GM23338 (cell line): ENCODE measurements at regions not wholly inside any gene's neighbourhood (a gene's known extent, or its start where the extent isn't known, plus 50 kb on each side); places are given as distances from the start of the nearest gene placed in this dataset.

Source experiments
- ATAC-seq: fragments of 200-7000 bp; cut with Tn5 transposase; 3 replicates; pipeline ENCODE4 v1.9.1; 2020
- DNase-seq: peaks from one replicate; pipeline ENCODE4 v3.0.0-alpha.2; 2015; ENCODE audit warnings: low spot score
- H2AFZ ChIP-seq: fragments of 200-600 bp; sonication (generic); 2 replicates; pipeline ENCODE4 v1.8.0; 2016; ENCODE audit warnings: antibody characterized with exemption, mild to moderate bottlenecking, moderate library complexity
- H3F3A ChIP-seq: fragments of 200-600 bp; sonication (generic); replicated peaks from 2 replicates; pipeline ENCODE4 v1.8.0; 2017; ENCODE audit warnings: antibody characterized with exemption, mixed run types, low read depth
- H3K27ac ChIP-seq: fragments of 200-600 bp; sonication (generic); 2 replicates; pipeline ENCODE4 v1.6.1; 2016; ENCODE audit warnings: low read depth
- H3K27me3 ChIP-seq: fragments of 200-600 bp; sonication (generic); 2 replicates; pipeline ENCODE4 v1.8.0; 2016; ENCODE audit warnings: mild to moderate bottlenecking, mixed run types, moderate library complexity; ENCODE audit not compliant: insufficient read depth
- H3K36me3 ChIP-seq: fragments of 200-600 bp; sonication (generic); 2 replicates; pipeline ENCODE4 v1.8.0; 2016; ENCODE audit warnings: mild to moderate bottlenecking; ENCODE audit not compliant: insufficient read depth
- H3K4me1 ChIP-seq: fragments of 200-600 bp; sonication (generic); 2 replicates; pipeline ENCODE4 v1.8.0; 2016; ENCODE audit warnings: mild to moderate bottlenecking, moderate library complexity; ENCODE audit not compliant: insufficient read depth
- H3K4me2 ChIP-seq: fragments of 200-600 bp; sonication (generic); 2 replicates; pipeline ENCODE4 v1.7.1; 2017; ENCODE audit warnings: mixed run types
- H3K4me3 ChIP-seq: fragments of 200-600 bp; sonication (generic); 2 replicates; pipeline ENCODE4 v1.6.1; 2016; ENCODE audit warnings: mixed run types
- H3K79me2 ChIP-seq: fragments of 200-600 bp; sonication (generic); replicated peaks from 2 replicates; pipeline ENCODE4 v1.8.0; 2017; ENCODE audit warnings: mild to moderate bottlenecking; ENCODE audit not compliant: insufficient read depth
- H3K9me2 ChIP-seq: fragments of 200-600 bp; sonication (generic); 2 replicates; pipeline ENCODE4 v1.8.0; 2017; ENCODE audit not compliant: insufficient read depth
- H4K20me1 ChIP-seq: fragments of 200-600 bp; sonication (generic); replicated peaks from 2 replicates; pipeline ENCODE4 v1.8.0; 2017; ENCODE audit warnings: mild to moderate bottlenecking; ENCODE audit not compliant: insufficient read depth
- H3K27ac Mint-ChIP-seq: 2 replicates; pipeline ENCODE4 v1.8.0; 2020; ENCODE audit warnings: inconsistent platforms, mild to moderate bottlenecking, moderate library complexity, mixed read lengths
- H3K27me3 Mint-ChIP-seq: 3 replicates; pipeline ENCODE4 v1.8.0; 2022; ENCODE audit warnings: low read depth, mild to moderate bottlenecking, moderate library complexity, mixed read lengths, inconsistent platforms; ENCODE audit not compliant: insufficient read depth, poor library complexity
- H3K36me3 Mint-ChIP-seq: 3 replicates; pipeline ENCODE4 v1.8.0; 2021; ENCODE audit warnings: low read depth, mild to moderate bottlenecking, inconsistent platforms, moderate library complexity, mixed read lengths
- H3K4me1 Mint-ChIP-seq: 3 replicates; pipeline ENCODE4 v1.8.0; 2020; ENCODE audit warnings: mild to moderate bottlenecking, inconsistent platforms, mixed read lengths
- H3K4me3 Mint-ChIP-seq: 3 replicates; pipeline ENCODE4 v1.8.0; 2021; ENCODE audit warnings: moderate library complexity, mild to moderate bottlenecking, inconsistent platforms, mixed read lengths
- H3K9me3 Mint-ChIP-seq: 3 replicates; pipeline ENCODE4 v1.8.0; 2020; ENCODE audit warnings: moderate library complexity, mild to moderate bottlenecking, inconsistent platforms, mixed read lengths
- CREB1 ChIP-seq: fragments of 250-450 bp; sonication (Bioruptor Pico); IDR thresholded peaks from 2 replicates; pipeline ENCODE4 v1.5.0; 2020; ENCODE audit warnings: low read depth, mild to moderate bottlenecking, moderate library complexity
- EZH2 ChIP-seq: fragments of 200-600 bp; sonication (generic); IDR thresholded peaks from one replicate; pipeline ENCODE4 v1.8.0; 2017; ENCODE audit warnings: antibody characterized with exemption, mild to moderate bottlenecking, low read depth; ENCODE audit not compliant: unreplicated experiment
- EZH2phosphoT487 ChIP-seq: fragments of 200-600 bp; sonication (generic); IDR thresholded peaks from one replicate; pipeline ENCODE4 v1.8.1; 2018; ENCODE audit warnings: antibody characterized with exemption; ENCODE audit not compliant: unreplicated experiment
- REST ChIP-seq: IDR thresholded peaks from one replicate; pipeline ENCODE4 v1.6.1; 2018; ENCODE audit warnings: antibody characterized with exemption; ENCODE audit not compliant: unreplicated experiment
- STAT1 ChIP-seq: IDR thresholded peaks from one replicate; pipeline ENCODE4 v1.6.1; 2016; ENCODE audit warnings: antibody characterized with exemption; ENCODE audit not compliant: unreplicated experiment
- ZNF462 ChIP-seq: fragments of 250-450 bp; sonication (Bioruptor Pico); IDR thresholded peaks from 2 replicates; pipeline ENCODE4 v1.5.0; 2020; ENCODE audit warnings: mild to moderate bottlenecking, moderate library complexity

- TF ChIP-seq ZNF462 (no peak), EZH2phosphoT487 (no peak)
These were observed 253.9 kb upstream of the PPARGC1A start (continued) for GRCh38 chr4:24143741-24144140.

- Histone ChIP-seq H3K27me3 (no peaks in the 10 kb centered on the region), H3K27ac (no peak overlapping the region), H3K36me3 (no peaks in the 10 kb centered on the region), H2AFZ (no peak overlapping the region), H4K20me1 (no peaks in the 10 kb centered on the region), H3K79me2 (no peaks in the 10 kb centered on the region), H3K4me2 (no peak overlapping the region), H3K4me1 (0 out of 2 replicates have a peak, but pooled peaks cover 4% of the 10 kb centered on the region), H3K9me2 (0 out of 2 replicates have a peak, but pooled peaks cover 5% of the 10 kb centered on the region), H3F3A (no peaks in the 10 kb centered on the region), H3K4me3 (no peak overlapping the region)
- peaks cover 4% of the 10 kb centered on the region for H3K27me3 Mint-ChIP-seq
- ATAC-seq (no peak), DNase-seq (no peak)
- no peaks in the 10 kb centered on the region for H3K9me3 Mint-ChIP-seq
- no peak overlapping the region for H3K4me3 Mint-ChIP-seq
- TF ChIP-seq EZH2phosphoT487 = no peak
- peaks cover 11% of the 10 kb centered on the region for H3K4me1 Mint-ChIP-seq
- no peaks in the 10 kb centered on the region for H3K36me3 Mint-ChIP-seq
- no peak overlapping the region for H3K27ac Mint-ChIP-seq
These were observed 252.0 kb upstream of the PPARGC1A start for GRCh38 chr4:24141836-24142235.

GRCh38 chr4:24140892-24141291 lies 251.0 kb upstream of the PPARGC1A start:
- Mint-ChIP-seq H3K36me3 (no peaks in the 10 kb centered on the region), H3K27ac (no peak overlapping the region), H3K4me3 (no peak overlapping the region), H3K9me3 (no peaks in the 10 kb centered on the region), H3K4me1 (peaks cover 11% of the 10 kb centered on the region), H3K27me3 (peaks cover 6% of the 10 kb centered on the region)
- Histone ChIP-seq H3K4me2 (no peak overlapping the region), H3K4me3 (no peak overlapping the region), H3K36me3 (no peaks in the 10 kb centered on the region), H3K79me2 (no peaks in the 10 kb centered on the region), H3K27me3 (no peaks in the 10 kb centered on the region), H3F3A (no peaks in the 10 kb centered on the region), H4K20me1 (no peaks in the 10 kb centered on the region), H3K9me2 (0 out of 2 replicates have a peak, but pooled peaks cover 5% of the 10 kb centered on the region), H3K4me1 (0 out of 2 replicates have a peak, but pooled peaks cover 4% of the 10 kb centered on the region), H3K27ac (no peak overlapping the region), H2AFZ (no peak overlapping the region)
- TF ChIP-seq CREB1 (CRISPR knock-in tag) (no peak), STAT1 (no peak), EZH2 (no peak), REST (no peak)
- DNase-seq (no peak), ATAC-seq (no peak)
